K562 (cell line): ENCODE measurements at regions not wholly inside any gene's neighbourhood (a gene's known extent, or its start where the extent isn't known, plus 50 kb on each side); places are given as distances from the start of the nearest gene placed in this dataset.

ENCODE experiments used
- ATAC-seq: fragments of 200-7000 bp; cut with Tn5 transposase; 3 replicates; pipeline ENCODE4 v1.9.1; 2020; ENCODE audit warnings: moderate library complexity
- BruUV-seq: library from RNA; stranded (reverse); fragments of 400-500 nt; replicated peaks from 2 replicates; lab custom pipeline; 2021; lab: Mats Ljungman, UMichigan
- CTCF ChIA-PET: fragments of 300-600 bp; formaldehyde crosslinking; extraction: SDS; loops from one replicate; lab custom pipeline; 2021; ENCODE audit warnings: low intra/inter-chr PET ratio; lab: Yijun Ruan, JAX
- POLR2A ChIA-PET: fragments of 300-600, 350-650 bp; sonication (Branson Sonifier 250); formaldehyde crosslinking; extraction: SDS; loops from one replicate; lab custom pipeline; 2021; ENCODE audit warnings: antibody characterized with exemption, inconsistent platforms; lab: Yijun Ruan, JAX
- DNase-seq, 4 experiments: peaks; one replicate each; pipeline versions ENCODE4 v3.0.0 to v3.0.0-alpha.2; 2011 to 2018; ENCODE audit warnings: low spot score in 3 of 4, mixed read lengths in 3 of 4; ENCODE audit errors: extremely low read depth in 1 of 4
- FAIRE-seq: peaks from 2 replicates; lab custom pipeline; 2011; peaks lifted over from hg19 to GRCh38; lab: Jason Lieb, UNC
- H2AFZ ChIP-seq: 2 replicates; pipeline ENCODE4 v1.6.0; 2011; ENCODE audit warnings: low read depth, low read length, control low read depth, inconsistent platforms
- H3K27ac ChIP-seq: fragments of 200-600 bp; 3 replicates; pipeline ENCODE4 v1.8.0; 2011; ENCODE audit warnings: low read depth, mild to moderate bottlenecking, control low read depth, inconsistent platforms, low read length, moderate library complexity, mixed read lengths; ENCODE audit errors: extremely low read depth
- H3K27me3 ChIP-seq, 2 experiments: fragments of 300-600 bp in 1 of 2; 2 replicates in 1 of 2; 3 replicates in 1 of 2; pipeline versions ENCODE4 v1.6.0 to v1.8.0; 2011; ENCODE audit warnings: inconsistent platforms in 2 of 2, low read length in 2 of 2, mild to moderate bottlenecking in 1 of 2, mixed read lengths in 1 of 2, moderate library complexity in 1 of 2; ENCODE audit not compliant: control insufficient read depth in 2 of 2, insufficient read depth in 2 of 2
- H3K36me3 ChIP-seq: fragments of 300-600 bp; 3 replicates; pipeline ENCODE4 v1.8.0; 2011; ENCODE audit warnings: mild to moderate bottlenecking, low read length, inconsistent platforms; ENCODE audit not compliant: control insufficient read depth, insufficient read depth
- H3K4me1 ChIP-seq, 2 experiments: fragments of 200-600 bp in 1 of 2; replicated peaks in 1 of 2; 2 replicates in 1 of 2; 3 replicates in 1 of 2; pipeline versions ENCODE4 v1.5.1 to v1.8.0; 2011; ENCODE audit warnings: inconsistent platforms in 2 of 2, low read length in 2 of 2, mild to moderate bottlenecking in 1 of 2, mixed read lengths in 1 of 2, moderate library complexity in 1 of 2; ENCODE audit not compliant: control insufficient read depth in 2 of 2, insufficient read depth in 2 of 2
- H3K4me2 ChIP-seq: 2 replicates; pipeline ENCODE4 v1.6.1; 2011; ENCODE audit warnings: low read length, control low read depth, inconsistent platforms, mixed read lengths; ENCODE audit not compliant: insufficient read depth
- H3K4me3 ChIP-seq: fragments of 200-600 bp; sonication (generic), shearing (Covaris generic); 2 replicates; pipeline ENCODE4 v1.5.1; 2016; ENCODE audit warnings: control low read depth, inconsistent platforms
- H3K79me2 ChIP-seq: fragments of 200-600 bp; 3 replicates; pipeline ENCODE4 v1.8.0; 2011; ENCODE audit warnings: low read length, inconsistent platforms; ENCODE audit not compliant: control insufficient read depth, insufficient read depth
- H3K9ac ChIP-seq, 2 experiments: 2 replicates each; pipeline versions ENCODE4 v1.6.0 to v1.6.1; 2011; ENCODE audit warnings: low read depth in 2 of 2, low read length in 2 of 2, control low read depth in 1 of 2, inconsistent platforms in 1 of 2, mild to moderate bottlenecking in 1 of 2, mixed read lengths in 1 of 2; ENCODE audit not compliant: insufficient read depth in 1 of 2
- H3K9me1 ChIP-seq: one replicate; pipeline ENCODE4 v1.6.0; 2011; ENCODE audit warnings: inconsistent platforms, mild to moderate bottlenecking, low read length, moderate library complexity; ENCODE audit not compliant: control insufficient read depth, insufficient read depth
- H3K9me3 ChIP-seq: replicated peaks from 2 replicates; pipeline ENCODE4 v1.5.1; 2011; ENCODE audit warnings: low read depth, low read length, inconsistent platforms; ENCODE audit not compliant: control insufficient read depth, insufficient read depth
- H4K20me1 ChIP-seq: replicated peaks from 2 replicates; pipeline ENCODE4 v1.6.1; 2011; ENCODE audit warnings: low read length, inconsistent platforms, mixed read lengths; ENCODE audit not compliant: control insufficient read depth, insufficient read depth
- CREM ChIP-seq: IDR thresholded peaks from 2 replicates; pipeline ENCODE4 v1.6.1; 2014; ENCODE audit warnings: antibody characterized with exemption, low read depth
- GABPB2 ChIP-seq: fragments of 250-450 bp; sonication (Bioruptor Pico); conservative IDR thresholded peaks from 2 replicates; pipeline ENCODE4 v1.5.1; 2021; ENCODE audit warnings: mild to moderate bottlenecking
- ID3 ChIP-seq, 2 experiments: fragments of 250-450 bp in 1 of 2; fragments of 450-650 bp in 1 of 2; sonication (Bioruptor Pico) in 1 of 2; IDR thresholded peaks; 2 replicates each; pipeline versions ENCODE4 v1.6.1 to v1.8.0; 2016 to 2021; ENCODE audit warnings: mild to moderate bottlenecking in 2 of 2, moderate library complexity in 2 of 2, missing compliant biosample characterization in 1 of 2, missing genetic modification characterization in 1 of 2
- L3MBTL2 ChIP-seq: fragments of 450-650 bp; IDR thresholded peaks from 2 replicates; pipeline ENCODE4 v1.6.1; 2016; ENCODE audit warnings: mild to moderate bottlenecking, moderate library complexity
- MCM2 ChIP-seq: fragments of 450-650 bp; IDR thresholded peaks from 2 replicates; pipeline ENCODE4 v1.6.1; 2017; ENCODE audit warnings: low read depth, mild to moderate bottlenecking
- MTA2 ChIP-seq: fragments of 450-650 bp; IDR thresholded peaks from 2 replicates; pipeline ENCODE4 v1.6.1; 2016; ENCODE audit warnings: low read depth
- NR2F6 ChIP-seq: fragments of 450-650 bp; formaldehyde crosslinking; IDR thresholded peaks from 2 replicates; pipeline ENCODE4 v1.4.0; 2020; ENCODE audit warnings: mild to moderate bottlenecking
- PBX2 ChIP-seq, 2 experiments: IDR thresholded peaks in 1 of 2; conservative IDR thresholded peaks in 1 of 2; 2 replicates each; pipeline ENCODE4 v1.6.1; 2016; ENCODE audit warnings: low read depth in 2 of 2, mild to moderate bottlenecking in 1 of 2, missing compliant biosample characterization in 1 of 2, missing genetic modification characterization in 1 of 2, moderate library complexity in 1 of 2
- PML ChIP-seq: IDR thresholded peaks from 2 replicates; pipeline ENCODE4 v1.6.1; 2012; ENCODE audit warnings: low read length, inconsistent platforms
- SOX6 ChIP-seq: fragments of 450-650 bp; IDR thresholded peaks from 2 replicates; pipeline ENCODE4 v1.6.1; 2014; ENCODE audit warnings: mild to moderate bottlenecking
- TEAD4 ChIP-seq, 2 experiments: sonication (generic) in 1 of 2; formaldehyde crosslinking in 1 of 2; IDR thresholded peaks; 2 replicates each; pipeline versions ENCODE4 v1.6.1 to v1.8.0; 2012 to 2022; ENCODE audit warnings: borderline replicate concordance in 1 of 2, inconsistent platforms in 1 of 2, low read length in 1 of 2, mild to moderate bottlenecking in 1 of 2, missing genetic modification reagents in 1 of 2
- TFAP4 ChIP-seq: sonication (generic); formaldehyde crosslinking; IDR thresholded peaks from 2 replicates; pipeline ENCODE4 v1.8.0; 2022; ENCODE audit warnings: missing genetic modification reagents, mild to moderate bottlenecking, moderate library complexity, borderline replicate concordance
- ZFP30 ChIP-seq: fragments of 250-450 bp; sonication (Bioruptor Pico); IDR thresholded peaks from 2 replicates; pipeline ENCODE4 v1.8.0; 2022; ENCODE audit warnings: moderate library complexity, mild to moderate bottlenecking, inconsistent platforms, borderline replicate concordance
- ZNF23 ChIP-seq: fragments of 250-450 bp; sonication (Bioruptor Pico); IDR thresholded peaks from 2 replicates; pipeline ENCODE4 v1.4.0; 2020; ENCODE audit warnings: mild to moderate bottlenecking
- ZNF263 ChIP-seq: sonication (generic); formaldehyde crosslinking; IDR thresholded peaks from 2 replicates; pipeline ENCODE4 v1.8.0; 2022; ENCODE audit warnings: mild to moderate bottlenecking, missing genetic modification reagents, borderline replicate concordance
- ZNF584 ChIP-seq: fragments of 200-800 bp; sonication (Bioruptor generic); IDR thresholded peaks from 2 replicates; pipeline ENCODE4 v1.6.1; 2016; ENCODE audit warnings: low read depth, mild to moderate bottlenecking, missing genetic modification characterization, missing compliant biosample characterization
- WGBS: fragments of 100-300 bp; shearing (Covaris generic); methylation state at CpG from one replicate; pipeline ENCODE4 v1.1.6; 2016; ENCODE audit warnings: low coverage, mixed read lengths; ENCODE audit not compliant: insufficient coverage; ENCODE audit errors: missing lambda C conversion rate; 5-methylcytosine and 5-hydroxymethylcytosine counted together
- in situ Hi-C: fragments of 300-500 bp; cut with MboI; formaldehyde crosslinking; loops from 4 replicates; pipeline ENCODE4 v1.15.0; 2018; ENCODE audit warnings: inconsistent platforms, mixed read lengths
- intact Hi-C: fragments of 100-400 bp; cut with micrococcal nuclease; formaldehyde crosslinking; loops from 2 replicates; pipeline ENCODE4 v1.14.2; 2022
- TF ChIP-seq, protein P1 (sequence below): fragments of 450-650 bp; IDR thresholded peaks from 2 replicates; pipeline ENCODE4 v1.6.1; 2016; ENCODE audit warnings: low read depth, mild to moderate bottlenecking, moderate library complexity

GRCh38 chr2:9714630-9715214, 83.9 kb upstream of the YWHAQ start:
- ATAC-seq (peak; percentile 85), DNase-seq (peak; percentile 53 to 69 (median 62)), FAIRE-seq (peak; percentile 68)
- Histone ChIP-seq H3K4me2 (peak overlapping the region; percentile 44; the same call in 1 of the 2 replicates), H4K20me1 (no peaks in the 10 kb centered on the region), H3K9ac (peak overlapping the region in 1 of 2 experiments; percentile 54; a peak in 1 of 4 replicates), H3K9me3 (no peaks in the 10 kb centered on the region), H3K4me1 (peaks cover 9 to 12% of the 10 kb centered on the region in 2 experiments; a peak in 4 of 5 replicates), H3K36me3 (no peaks in the 10 kb centered on the region), H3K4me3 (no peak overlapping the region), H3K27ac (no peak overlapping the region), H2AFZ (peak overlapping the region; percentile 71), H3K27me3 (no peaks in the 10 kb centered on the region), H3K9me1 (no peaks in the 10 kb centered on the region), H3K79me2 (no peaks in the 10 kb centered on the region)
- ChIA-PET POLR2A (interaction anchor here (0.6 to 1.0 kb wide), 5 partner anchors 10 to 158 kb away, joined by 3 read pairs; no protein-coding TSS in a partner anchor), CTCF (no interaction called here)
- in situ Hi-C loops = no loop called here
- no TSS peak for BruUV-seq
- 17% methylated on average over 14 of the region's 14 CpGs for WGBS
- intact Hi-C loops = no loop called here
- no peak for TF ChIP-seq MCM2
- TF ChIP-seq MTA2 = peak; percentile 51
- TF ChIP-seq CREM = peak; percentile 52; the same call in 1 of the 2 replicates
- peak; percentile 63 for TF ChIP-seq SOX6
- TF ChIP-seq ZNF23 (CRISPR knock-in tag) = no peak
- peak; percentile 80 for TF ChIP-seq PML
- no peak for TF ChIP-seq ZNF263 (CRISPR knock-in tag)
- peak; percentile 16; the same call in 1 of the 2 replicates for TF ChIP-seq TFAP4 (CRISPR knock-in tag)
- TF ChIP-seq TEAD4 (IDR thresholded peaks at IDR 0.05; ENCODE audit: low read length) = peak; percentile 92
- TF ChIP-seq TEAD4 (CRISPR knock-in tag; IDR thresholded peaks at IDR 0.05; ENCODE audit: borderline replicate concordance) = no peak
- TF ChIP-seq NR2F6 = no peak
- no peak for TF ChIP-seq PBX2 (CRISPR knock-in tag; IDR thresholded peaks at IDR 0.05; ENCODE audit: low read depth)
- peak; percentile 34; the same call in 1 of the 2 replicates for TF ChIP-seq PBX2 (tag; conservative IDR thresholded peaks at IDR 0.05; ENCODE audit: low read depth)
- TF ChIP-seq ID3 (CRISPR knock-in tag; IDR thresholded peaks at IDR 0.05) = no peak
- peak; percentile 62; the same call in 1 of the 2 replicates for TF ChIP-seq ID3 (tag; IDR thresholded peaks at IDR 0.05)
- 0 out of 2 replicates have a peak, but pooled peaks have one; percentile 36 for TF ChIP-seq ZNF584 (CRISPR knock-in tag)
- peak; percentile 94 for TF ChIP-seq L3MBTL2
- no peak for TF ChIP-seq GABPB2
- no peak for TF ChIP-seq ZFP30 (CRISPR knock-in tag)
- TF ChIP-seq, protein P1, sequence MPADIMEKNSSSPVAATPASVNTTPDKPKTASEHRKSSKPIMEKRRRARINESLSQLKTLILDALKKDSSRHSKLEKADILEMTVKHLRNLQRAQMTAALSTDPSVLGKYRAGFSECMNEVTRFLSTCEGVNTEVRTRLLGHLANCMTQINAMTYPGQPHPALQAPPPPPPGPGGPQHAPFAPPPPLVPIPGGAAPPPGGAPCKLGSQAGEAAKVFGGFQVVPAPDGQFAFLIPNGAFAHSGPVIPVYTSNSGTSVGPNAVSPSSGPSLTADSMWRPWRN = peak; percentile 92
